ENCODE measurements at regions not wholly inside any gene's neighbourhood (a gene's known extent, or its start where the extent isn't known, plus 50 kb on each side); places are given as distances from the start of the nearest gene placed in this dataset.
"Not testable (repeated sequence)": the region's sequence is repeated elsewhere in the genome, so short reads cannot be mapped to it uniquely, and the experiment has no call there.

DNA sequence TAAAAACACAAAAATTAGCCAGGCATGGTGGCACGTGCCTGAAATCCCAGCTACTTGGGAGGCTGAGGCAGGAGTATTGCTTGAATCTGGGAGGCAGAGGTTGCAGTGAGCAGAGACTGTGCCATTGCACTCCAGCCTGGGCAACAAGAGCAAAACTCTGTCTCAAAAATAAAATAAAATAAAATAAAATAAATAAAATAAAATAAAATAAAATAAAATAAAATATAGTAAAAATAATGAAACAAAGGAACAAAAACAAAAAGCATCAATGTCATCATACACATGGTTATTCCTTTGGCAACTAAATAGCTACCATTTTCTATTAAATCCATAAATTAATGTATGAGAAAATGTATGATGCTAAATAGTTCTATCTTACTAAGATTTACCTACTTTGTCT is 1123.9 kb downstream of the MRPL39 start:
- TF ChIP-seq MAZ (IDR thresholded peaks at IDR 0.05; ENCODE audit: borderline replicate concordance, low read depth, low read length); POLR2A (IDR thresholded peaks at IDR 0.05; ENCODE audit: low read depth, low read length); RAD21 (IDR thresholded peaks at IDR 0.05; ENCODE audit: low read length); SMC3 (IDR thresholded peaks at IDR 0.05; ENCODE audit: low read depth, low read length): not testable (repeated sequence)
- TF ChIP-seq, protein P1, sequence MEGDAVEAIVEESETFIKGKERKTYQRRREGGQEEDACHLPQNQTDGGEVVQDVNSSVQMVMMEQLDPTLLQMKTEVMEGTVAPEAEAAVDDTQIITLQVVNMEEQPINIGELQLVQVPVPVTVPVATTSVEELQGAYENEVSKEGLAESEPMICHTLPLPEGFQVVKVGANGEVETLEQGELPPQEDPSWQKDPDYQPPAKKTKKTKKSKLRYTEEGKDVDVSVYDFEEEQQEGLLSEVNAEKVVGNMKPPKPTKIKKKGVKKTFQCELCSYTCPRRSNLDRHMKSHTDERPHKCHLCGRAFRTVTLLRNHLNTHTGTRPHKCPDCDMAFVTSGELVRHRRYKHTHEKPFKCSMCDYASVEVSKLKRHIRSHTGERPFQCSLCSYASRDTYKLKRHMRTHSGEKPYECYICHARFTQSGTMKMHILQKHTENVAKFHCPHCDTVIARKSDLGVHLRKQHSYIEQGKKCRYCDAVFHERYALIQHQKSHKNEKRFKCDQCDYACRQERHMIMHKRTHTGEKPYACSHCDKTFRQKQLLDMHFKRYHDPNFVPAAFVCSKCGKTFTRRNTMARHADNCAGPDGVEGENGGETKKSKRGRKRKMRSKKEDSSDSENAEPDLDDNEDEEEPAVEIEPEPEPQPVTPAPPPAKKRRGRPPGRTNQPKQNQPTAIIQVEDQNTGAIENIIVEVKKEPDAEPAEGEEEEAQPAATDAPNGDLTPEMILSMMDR (conservative IDR thresholded peaks at IDR 0.05; ENCODE audit: low read depth, low read length) = not testable (repeated sequence)

Measured in IMR-90 (cell line).